ENCODE measurements at regions not wholly inside any gene's neighbourhood (a gene's known extent, or its start where the extent isn't known, plus 50 kb on each side); places are given as distances from the start of the nearest gene placed in this dataset.

GRCh38 chr6:43935921-43936439 is 166.0 kb downstream of the VEGFA start:
- H3K9me3 ChIP-seq (ENCODE audit: insufficient read depth, low read length): no peaks in the 10 kb centered on the region
- no peak overlapping the region for H2AFZ ChIP-seq (ENCODE audit: low read depth, low read length, severe bottlenecking)
- no peak overlapping the region for H3K4me3 ChIP-seq (ENCODE audit: insufficient read depth, low read length, poor library complexity, severe bottlenecking)
- no peaks in the 10 kb centered on the region for H3K9me2 ChIP-seq (replicated peaks; ENCODE audit: insufficient read depth, low read length)
- no peaks in the 10 kb centered on the region for H4K20me1 ChIP-seq (ENCODE audit: low read depth, low read length)
- H3K27ac ChIP-seq (ENCODE audit: low read depth, low read length): no peak overlapping the region
- no peaks in the 10 kb centered on the region for H3K27me3 ChIP-seq (ENCODE audit: low read length)
- H3K9ac ChIP-seq (ENCODE audit: low read length): no peak overlapping the region
- no peaks in the 10 kb centered on the region for H3F3A ChIP-seq (ENCODE audit: insufficient read depth)
- H3K79me2 ChIP-seq (ENCODE audit: insufficient read depth, low read length): no peaks in the 10 kb centered on the region
- TF ChIP-seq EZH2phosphoT487 (conservative IDR thresholded peaks at IDR 0.05; ENCODE audit: low read length): no peak
- no peaks in the 10 kb centered on the region for H3K36me3 ChIP-seq (ENCODE audit: low read length)
- no peak overlapping the region for H3K4me2 ChIP-seq (ENCODE audit: low read depth, low read length, poor library complexity, severe bottlenecking)

- TF ChIP-seq EZH2phosphoT487 (conservative IDR thresholded peaks at IDR 0.05; ENCODE audit: low read length) (no peak), CTCF (IDR thresholded peaks at IDR 0.05; ENCODE audit: insufficient read depth, low read length, poor library complexity, severe bottlenecking) (no peak)
- no peak overlapping the region for H3K4me2 ChIP-seq (ENCODE audit: low read depth, low read length, poor library complexity, severe bottlenecking)
- no peaks in the 10 kb centered on the region for H3K9me2 ChIP-seq (replicated peaks; ENCODE audit: insufficient read depth, low read length)
- H3F3A ChIP-seq (ENCODE audit: insufficient read depth): no peaks in the 10 kb centered on the region
- no peaks in the 10 kb centered on the region for H3K9me3 ChIP-seq (ENCODE audit: insufficient read depth, low read length)
- H3K79me2 ChIP-seq (ENCODE audit: insufficient read depth, low read length): no peaks in the 10 kb centered on the region
- H3K36me3 ChIP-seq (ENCODE audit: low read length): no peaks in the 10 kb centered on the region
- no peaks in the 10 kb centered on the region for H3K27me3 ChIP-seq (ENCODE audit: low read length)
- no peak overlapping the region for H3K4me3 ChIP-seq (ENCODE audit: insufficient read depth, low read length, poor library complexity, severe bottlenecking)
- H2AFZ ChIP-seq (ENCODE audit: low read depth, low read length, severe bottlenecking): no peak overlapping the region
- no peak overlapping the region for H3K9ac ChIP-seq (ENCODE audit: low read length)
- H3K27ac ChIP-seq (ENCODE audit: low read depth, low read length): no peak overlapping the region
- H4K20me1 ChIP-seq (ENCODE audit: low read depth, low read length): no peaks in the 10 kb centered on the region
These were observed 165.0 kb downstream of the VEGFA start for GRCh38 chr6:43934803-43935602.

- no peak overlapping the region for H3K27ac ChIP-seq (ENCODE audit: low read depth, low read length)
- TF ChIP-seq EZH2phosphoT487 (conservative IDR thresholded peaks at IDR 0.05; ENCODE audit: low read length) (no peak), CTCF (IDR thresholded peaks at IDR 0.05; ENCODE audit: insufficient read depth, low read length, poor library complexity, severe bottlenecking) (no peak)
- no peak overlapping the region for H3K9ac ChIP-seq (ENCODE audit: low read length)
- H3K9me3 ChIP-seq (ENCODE audit: insufficient read depth, low read length): no peaks in the 10 kb centered on the region
- no peaks in the 10 kb centered on the region for H3K36me3 ChIP-seq (ENCODE audit: low read length)
- no peaks in the 10 kb centered on the region for H3K9me2 ChIP-seq (replicated peaks; ENCODE audit: insufficient read depth, low read length)
- H2AFZ ChIP-seq (ENCODE audit: low read depth, low read length, severe bottlenecking): no peak overlapping the region
- H3K79me2 ChIP-seq (ENCODE audit: insufficient read depth, low read length): no peaks in the 10 kb centered on the region
- no peak overlapping the region for H3K4me3 ChIP-seq (ENCODE audit: insufficient read depth, low read length, poor library complexity, severe bottlenecking)
- no peaks in the 10 kb centered on the region for H3K27me3 ChIP-seq (ENCODE audit: low read length)
- no peaks in the 10 kb centered on the region for H4K20me1 ChIP-seq (ENCODE audit: low read depth, low read length)
- no peak overlapping the region for H3K4me2 ChIP-seq (ENCODE audit: low read depth, low read length, poor library complexity, severe bottlenecking)
- H3F3A ChIP-seq (ENCODE audit: insufficient read depth): no peaks in the 10 kb centered on the region
These were observed 164.3 kb downstream of the VEGFA start for GRCh38 chr6:43934183-43934802.

Data from SU-DHL-6 (cell line).